ENCODE measurements at regions not wholly inside any gene's neighbourhood (a gene's known extent, or its start where the extent isn't known, plus 50 kb on each side); places are given as distances from the start of the nearest gene placed in this dataset.

GRCh38 chr12:87796961-87797516 lies 232.2 kb downstream of the C12orf50 start:
- H3K4me1 ChIP-seq (ENCODE audit: control insufficient read depth in 1 of 2, insufficient read depth in 2 of 2, low read length in 2 of 2), result no peaks in the 10 kb centered on the region
- Mint-ChIP-seq H3K27me3 (ENCODE audit: low read depth in 3 of 3) (no peaks in the 10 kb centered on the region), H3K4me3 (no peak overlapping the region), H3K36me3 (no peaks in the 10 kb centered on the region), H3K27ac (no peak overlapping the region), H3K9me3 (peaks cover 0 to 3% (median 0%) of the 10 kb centered on the region in 7 donors), H3K4me1 (no peaks in the 10 kb centered on the region)
- H3K79me2 ChIP-seq (ENCODE audit: insufficient read depth, low read length), result no peaks in the 10 kb centered on the region
- no CpG with 5 or more reads among the region's 1 CpG for WGBS (ENCODE audit: insufficient coverage)
- H3K4me3 ChIP-seq (replicated peaks in 1 of 3; ENCODE audit: low read depth in 2 of 3, low read length in 3 of 3), result no peak overlapping the region
- H3K9me3 ChIP-seq (replicated peaks in 1 of 2; ENCODE audit: control insufficient read depth in 1 of 2, insufficient read depth in 1 of 2, low read length in 2 of 2), result no peaks in the 10 kb centered on the region
- intact Hi-C loops (cut with micrococcal nuclease), result no loop called here
- H3K36me3 ChIP-seq (replicated peaks in 1 of 2; ENCODE audit: control insufficient read depth in 1 of 2, insufficient read depth in 2 of 2, low read length in 2 of 2), result no peaks in the 10 kb centered on the region
- H3K27me3 ChIP-seq (ENCODE audit: control insufficient read depth in 2 of 2, insufficient read depth in 2 of 2, low read length in 2 of 2), result no peaks in the 10 kb centered on the region
- no peak for TF ChIP-seq CTCF (IDR thresholded peaks at IDR 0.05)
- H4K20me1 ChIP-seq (ENCODE audit: insufficient read depth, low read length), result no peaks in the 10 kb centered on the region
- H3K9ac ChIP-seq (ENCODE audit: insufficient read depth, low read length, poor library complexity, severe bottlenecking), result no peak overlapping the region
- H2AFZ ChIP-seq (ENCODE audit: insufficient read depth, low read depth, low read length, poor library complexity, severe bottlenecking), result no peak overlapping the region
- no peak overlapping the region for H3K4me2 ChIP-seq (replicated peaks; ENCODE audit: extremely low read depth, low read length, poor library complexity, severe bottlenecking)
- H3K27ac ChIP-seq (ENCODE audit: low read depth in 1 of 2, low read length in 2 of 2), result no peak overlapping the region
- DNase-seq, result no peak

- no peak for DNase-seq
- no CpG with 5 or more reads among the region's 2 CpGs for WGBS (ENCODE audit: insufficient coverage)
- no peak for TF ChIP-seq CTCF (IDR thresholded peaks at IDR 0.05)
- Mint-ChIP-seq H3K27me3 (ENCODE audit: low read depth in 3 of 3) (no peaks in the 10 kb centered on the region), H3K27ac (no peak overlapping the region), H3K36me3 (no peaks in the 10 kb centered on the region), H3K4me3 (no peak overlapping the region), H3K9me3 (peaks cover 0 to 3% (median 0%) of the 10 kb centered on the region in 7 donors), H3K4me1 (no peaks in the 10 kb centered on the region)
- no peak overlapping the region for H3K4me2 ChIP-seq (replicated peaks; ENCODE audit: extremely low read depth, low read length, poor library complexity, severe bottlenecking)
- no peaks in the 10 kb centered on the region for H3K79me2 ChIP-seq (ENCODE audit: insufficient read depth, low read length)
- H3K4me1 ChIP-seq (ENCODE audit: control insufficient read depth in 1 of 2, insufficient read depth in 2 of 2, low read length in 2 of 2), result no peaks in the 10 kb centered on the region
- no peak overlapping the region for H2AFZ ChIP-seq (ENCODE audit: insufficient read depth, low read depth, low read length, poor library complexity, severe bottlenecking)
- H3K9me3 ChIP-seq (replicated peaks in 1 of 2; ENCODE audit: control insufficient read depth in 1 of 2, insufficient read depth in 1 of 2, low read length in 2 of 2), result no peaks in the 10 kb centered on the region
- no peak overlapping the region for H3K9ac ChIP-seq (ENCODE audit: insufficient read depth, low read length, poor library complexity, severe bottlenecking)
- no peaks in the 10 kb centered on the region for H3K27me3 ChIP-seq (ENCODE audit: control insufficient read depth in 2 of 2, insufficient read depth in 2 of 2, low read length in 2 of 2)
- no peak overlapping the region for H3K4me3 ChIP-seq (replicated peaks in 1 of 3; ENCODE audit: low read depth in 2 of 3, low read length in 3 of 3)
- no peaks in the 10 kb centered on the region for H3K36me3 ChIP-seq (replicated peaks in 1 of 2; ENCODE audit: control insufficient read depth in 1 of 2, insufficient read depth in 2 of 2, low read length in 2 of 2)
- H3K27ac ChIP-seq (ENCODE audit: low read depth in 1 of 2, low read length in 2 of 2), result no peak overlapping the region
- intact Hi-C loops (cut with micrococcal nuclease), result no loop called here
- H4K20me1 ChIP-seq (ENCODE audit: insufficient read depth, low read length), result no peaks in the 10 kb centered on the region
Measured at GRCh38 chr12:87795555-87795954, 233.6 kb downstream of the C12orf50 start.

Measured in CD14-positive monocyte (primary cell).